HG03159 (cell line): ENCODE measurements at regions not wholly inside any gene's neighbourhood (a gene's known extent, or its start where the extent isn't known, plus 50 kb on each side); places are given as distances from the start of the nearest gene placed in this dataset.
"Not testable (repeated sequence)": the region's sequence is repeated elsewhere in the genome, so short reads cannot be mapped to it uniquely, and the experiment has no call there.

Source experiments
- ATAC-seq: cut with Tn5 transposase; IDR thresholded peaks from one replicate; pipeline ENCODE4 v1.9.1; 2021; ENCODE audit warnings: mild to moderate bottlenecking, moderate library complexity; ENCODE audit not compliant: unreplicated experiment

GRCh38 chr2:120528051-120528692, 182.2 kb downstream of the INHBB start:
- ATAC-seq, result no peak

GRCh38 chr2:120528693-120529076, 182.7 kb downstream of the INHBB start:
- ATAC-seq, result no peak

- no peak for ATAC-seq
Measured at GRCh38 chr2:120530781-120531180, 184.8 kb downstream of the INHBB start.

- no peak for ATAC-seq
Measured at GRCh38 chr2:120531365-120531764, 185.4 kb downstream of the INHBB start.

GRCh38 chr2:120531863-120532600, 186.1 kb downstream of the INHBB start:
- ATAC-seq, result no peak

- no peak for ATAC-seq
Measured at GRCh38 chr2:120533625-120534024, 187.7 kb downstream of the INHBB start.

GRCh38 chr2:120534457-120534856, 188.5 kb downstream of the INHBB start:
- no peak for ATAC-seq

GRCh38 chr2:120535081-120535480, 189.1 kb downstream of the INHBB start:
- no peak for ATAC-seq

GRCh38 chr2:120536141-120536540, 190.2 kb downstream of the INHBB start:
- no peak for ATAC-seq

GRCh38 chr2:120538691-120539423, 192.9 kb downstream of the INHBB start:
- ATAC-seq, result no peak

- ATAC-seq, result no peak
Measured at GRCh38 chr2:120539424-120539936, 193.5 kb downstream of the INHBB start.

- ATAC-seq, result no peak
Measured at GRCh38 chr2:120539937-120540718, 194.2 kb downstream of the INHBB start.

- no peak for ATAC-seq
Measured at GRCh38 chr2:120540719-120541552, 194.7 kb upstream of the GLI2 start.

- ATAC-seq, result no peak
Measured at GRCh38 chr2:120541553-120541932, 194.1 kb upstream of the GLI2 start.

GRCh38 chr2:120541972-120542670, 193.5 kb upstream of the GLI2 start:
- ATAC-seq, result no peak

- ATAC-seq, result no peak
Measured at GRCh38 chr2:120542911-120543527, 192.6 kb upstream of the GLI2 start.

GRCh38 chr2:120543899-120544298, 191.8 kb upstream of the GLI2 start:
- ATAC-seq, result no peak

- no peak for ATAC-seq
Measured at GRCh38 chr2:120544522-120544921, 191.1 kb upstream of the GLI2 start.

GRCh38 chr2:120545007-120545406, 190.7 kb upstream of the GLI2 start:
- ATAC-seq, result not testable (repeated sequence)
